Breast epithelium (tissue), 4 donors: ENCODE measurements at regions not wholly inside any gene's neighbourhood (a gene's known extent, or its start where the extent isn't known, plus 50 kb on each side); places are given as distances from the start of the nearest gene placed in this dataset.

Experiments
- DNase-seq, 2 donors: peaks; one replicate each; pipeline ENCODE4 v3.0.0-alpha.2; 2019; ENCODE audit warnings: low spot score in 2 of 2
- H3K27ac ChIP-seq, 2 donors: fragments of 200-600 bp; sonication (generic) in 1 of 2; one replicate each; pipeline ENCODE4 v1.5.1; 2016 to 2019; ENCODE audit warnings: mild to moderate bottlenecking in 1 of 2
- H3K27me3 ChIP-seq, 2 donors: fragments of 200-600 bp; sonication (generic) in 1 of 2; one replicate each; pipeline versions ENCODE4 v1.5.1 to v1.6.0; 2017 to 2019; ENCODE audit warnings: control low read depth in 1 of 2, mild to moderate bottlenecking in 1 of 2
- H3K36me3 ChIP-seq: fragments of 200-600 bp; one replicate; pipeline ENCODE4 v1.5.1; 2019
- H3K4me1 ChIP-seq, 2 donors: fragments of 200-600 bp; sonication (generic); one replicate each; pipeline ENCODE4 v1.5.1; 2016 to 2019; ENCODE audit warnings: control low read depth in 1 of 2
- H3K4me3 ChIP-seq, 3 donors: fragments of 200-600 bp; sonication (generic); 1 replicate in 2 of 3; 2 replicates in 1 of 3; pipeline ENCODE4 v1.5.1; 2016 to 2019; ENCODE audit warnings: mild to moderate bottlenecking in 3 of 3, moderate library complexity in 2 of 3
- H3K9me3 ChIP-seq, 2 donors: fragments of 200-600 bp; sonication (generic) in 1 of 2; one replicate each; pipeline ENCODE4 v1.5.1; 2016 to 2019; ENCODE audit warnings: control low read depth in 1 of 2
- CTCF ChIP-seq, 3 donors: fragments of 450-650 bp; IDR thresholded peaks; one replicate each; pipeline ENCODE4 v1.5.1; 2016 to 2017; ENCODE audit warnings: antibody characterized with exemption in 3 of 3, mild to moderate bottlenecking in 3 of 3, moderate library complexity in 3 of 3
- POLR2A ChIP-seq: fragments of 450-650 bp; IDR thresholded peaks from one replicate; pipeline ENCODE4 v1.6.1; 2016; ENCODE audit warnings: antibody characterized with exemption, mild to moderate bottlenecking, moderate library complexity
- POLR2AphosphoS5 ChIP-seq, 3 donors: sonication (generic); formaldehyde crosslinking; IDR thresholded peaks; one replicate each; pipeline ENCODE4 v1.6.1; 2017; ENCODE audit warnings: antibody characterized with exemption in 3 of 3
- intact Hi-C: fragments of 100-400 bp; cut with DNase I; formaldehyde crosslinking; loops from one replicate; pipeline ENCODE4 v1.15.1; 2023; ENCODE audit warnings: low total_unique reads

- H3K9me3 ChIP-seq: no peaks in the 10 kb centered on the region
- no peak for DNase-seq
- H3K4me3 ChIP-seq: no peak overlapping the region
- intact Hi-C loops: no loop called here
- no peaks in the 10 kb centered on the region for H3K36me3 ChIP-seq
- TF ChIP-seq CTCF (IDR thresholded peaks at IDR 0.05) (no peak), POLR2A (no peak), POLR2AphosphoS5 (IDR thresholded peaks at IDR 0.05) (no peak)
- no peaks in the 10 kb centered on the region for H3K4me1 ChIP-seq
- no peaks in the 10 kb centered on the region for H3K27me3 ChIP-seq
- H3K27ac ChIP-seq: no peak overlapping the region
These were observed 178.4 kb upstream of the GPRIN3 start for GRCh38 chr4:89486042-89486441.

GRCh38 chr4:89483833-89484232 is 176.2 kb upstream of the GPRIN3 start:
- Histone ChIP-seq H3K27me3 (no peaks in the 10 kb centered on the region), H3K9me3 (no peaks in the 10 kb centered on the region), H3K4me1 (no peaks in the 10 kb centered on the region), H3K4me3 (no peak overlapping the region), H3K36me3 (no peaks in the 10 kb centered on the region), H3K27ac (no peak overlapping the region)
- intact Hi-C loops: no loop called here
- DNase-seq: no peak
- TF ChIP-seq POLR2AphosphoS5 (IDR thresholded peaks at IDR 0.05) (no peak), POLR2A (no peak), CTCF (IDR thresholded peaks at IDR 0.05) (no peak)

DNA sequence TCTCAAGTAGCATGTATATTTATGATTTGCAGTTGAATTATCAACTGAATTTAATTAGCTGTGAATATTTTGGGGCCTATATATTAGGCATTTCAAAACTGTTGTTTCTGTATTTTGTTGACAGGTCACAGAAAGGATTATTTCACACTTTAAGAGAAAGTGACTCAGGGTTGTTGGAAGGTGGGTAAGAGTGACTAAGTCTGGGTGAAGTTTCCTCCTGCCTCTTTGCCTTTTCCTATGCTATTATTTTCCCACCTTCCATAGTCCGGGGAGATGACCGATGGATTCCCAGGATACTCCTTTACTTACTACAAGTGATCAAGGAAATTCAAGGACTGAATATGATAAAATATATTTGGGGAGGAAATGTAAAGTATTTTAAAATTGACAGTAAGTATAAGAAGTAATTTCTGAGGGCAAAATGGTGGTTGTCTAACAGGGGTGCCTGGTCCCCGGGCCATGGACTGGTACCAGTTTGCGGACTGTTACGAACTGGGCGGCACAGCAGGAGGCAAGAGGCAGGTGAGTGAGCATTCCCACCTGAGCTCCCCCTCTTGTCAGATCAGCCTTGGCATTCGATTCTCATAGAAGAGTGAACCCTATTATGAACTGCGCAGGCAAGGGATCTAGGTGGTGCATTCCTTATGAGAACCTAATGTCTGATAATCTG is 175.5 kb upstream of the GPRIN3 start:
- Histone ChIP-seq H3K9me3 (no peaks in the 10 kb centered on the region), H3K27ac (no peak overlapping the region), H3K4me1 (no peaks in the 10 kb centered on the region), H3K27me3 (no peaks in the 10 kb centered on the region), H3K36me3 (no peaks in the 10 kb centered on the region), H3K4me3 (no peak overlapping the region)
- no peak for TF ChIP-seq CTCF (IDR thresholded peaks at IDR 0.05)
- TF ChIP-seq POLR2AphosphoS5 (IDR thresholded peaks at IDR 0.05): no peak
- no peak for TF ChIP-seq POLR2A
- no peak for DNase-seq
- intact Hi-C loops: no loop called here

- Histone ChIP-seq H3K4me3 (no peak overlapping the region), H3K27ac (no peak overlapping the region), H3K27me3 (no peaks in the 10 kb centered on the region), H3K36me3 (no peaks in the 10 kb centered on the region), H3K4me1 (no peaks in the 10 kb centered on the region), H3K9me3 (no peaks in the 10 kb centered on the region)
- DNase-seq: no peak
- TF ChIP-seq POLR2A: no peak
- no peak for TF ChIP-seq POLR2AphosphoS5 (IDR thresholded peaks at IDR 0.05)
- intact Hi-C loops: no loop called here
These were observed 174.7 kb upstream of the GPRIN3 start for GRCh38 chr4:89482251-89482650.

GRCh38 chr4:89469930-89470375 is 162.4 kb upstream of the GPRIN3 start:
- no peaks in the 10 kb centered on the region for H3K36me3 ChIP-seq
- TF ChIP-seq POLR2A (no peak), POLR2AphosphoS5 (IDR thresholded peaks at IDR 0.05) (no peak), CTCF (IDR thresholded peaks at IDR 0.05) (no peak)
- no peak overlapping the region for H3K27ac ChIP-seq
- no peaks in the 10 kb centered on the region for H3K4me1 ChIP-seq
- no peaks in the 10 kb centered on the region for H3K9me3 ChIP-seq
- DNase-seq: no peak
- H3K27me3 ChIP-seq: no peaks in the 10 kb centered on the region
- peak overlapping the region in 1 of 3 donors; percentile 35 for H3K4me3 ChIP-seq
- intact Hi-C loops: no loop called here
